ENCODE measurements at regions not wholly inside any gene's neighbourhood (a gene's known extent, or its start where the extent isn't known, plus 50 kb on each side); places are given as distances from the start of the nearest gene placed in this dataset.
"Not testable (repeated sequence)": the region's sequence is repeated elsewhere in the genome, so short reads cannot be mapped to it uniquely, and the experiment has no call there.

- DNase-seq = peak; percentile 59
These were observed 83.8 kb upstream of the HNF1B start for GRCh38 chr17:37828651-37829124.

GRCh38 chr17:37827905-37828650 lies 83.2 kb upstream of the HNF1B start:
- no peak for DNase-seq

- DNase-seq = peak; percentile 87
These were observed 81.9 kb upstream of the HNF1B start for GRCh38 chr17:37826497-37827430.

GRCh38 chr17:37825851-37826250 lies 81.0 kb upstream of the HNF1B start:
- DNase-seq = no peak

GRCh38 chr17:37824534-37825485 lies 80.0 kb upstream of the HNF1B start:
- DNase-seq = no peak

GRCh38 chr17:37823996-37824395 lies 79.1 kb upstream of the HNF1B start:
- peak; percentile 66 for DNase-seq

- peak; percentile 15 for DNase-seq
These were observed 76.3 kb upstream of the HNF1B start for GRCh38 chr17:37820995-37821713.

- peak; percentile 18 for DNase-seq
These were observed 75.6 kb upstream of the HNF1B start for GRCh38 chr17:37820313-37820994.

- no peak for DNase-seq
These were observed 73.8 kb upstream of the HNF1B start for GRCh38 chr17:37818689-37819088.

GRCh38 chr17:37816950-37817349 lies 72.1 kb upstream of the HNF1B start:
- no peak for DNase-seq

GRCh38 chr17:37815536-37815935 lies 70.7 kb upstream of the HNF1B start:
- no peak for DNase-seq

- DNase-seq = no peak
These were observed 68.9 kb upstream of the HNF1B start for GRCh38 chr17:37813751-37814150.

- DNase-seq = not testable (repeated sequence)
These were observed 64.0 kb upstream of the HNF1B start for GRCh38 chr17:37808846-37809245.

- DNase-seq = peak; percentile 77
These were observed 58.0 kb upstream of the HNF1B start for GRCh38 chr17:37802712-37803416.

- DNase-seq = peak; percentile 71
These were observed 57.3 kb upstream of the HNF1B start for GRCh38 chr17:37802061-37802595.

GRCh38 chr17:37801171-37801570 lies 56.3 kb upstream of the HNF1B start:
- no peak for DNase-seq

GRCh38 chr17:37797206-37797605 lies 52.3 kb upstream of the HNF1B start:
- DNase-seq = no peak

GRCh38 chr17:37796076-37796475 lies 51.2 kb upstream of the HNF1B start:
- DNase-seq = no peak
